BE2C (cell line): ENCODE measurements at regions not wholly inside any gene's neighbourhood (a gene's known extent, or its start where the extent isn't known, plus 50 kb on each side); places are given as distances from the start of the nearest gene placed in this dataset.
"Not testable (repeated sequence)": the region's sequence is repeated elsewhere in the genome, so short reads cannot be mapped to it uniquely, and the experiment has no call there.

Source experiments
- DNase-seq: peaks from one replicate; pipeline ENCODE4 v3.0.0-alpha.2; 2020
- H3K27me3 ChIP-seq: fragments of 250-450 bp; sonication (Bioruptor Pico); 2 replicates; pipeline ENCODE4 v1.5.1; 2020; ENCODE audit warnings: mild to moderate bottlenecking
- H3K36me3 ChIP-seq: fragments of 250-450 bp; sonication (Bioruptor Pico); 2 replicates; pipeline ENCODE4 v1.5.1; 2020; ENCODE audit warnings: mild to moderate bottlenecking
- H3K4me1 ChIP-seq: fragments of 250-450 bp; sonication (Bioruptor Pico); 2 replicates; pipeline ENCODE4 v1.5.1; 2020
- H3K4me3 ChIP-seq: 2 replicates; pipeline ENCODE4 v1.5.1; 2011; ENCODE audit warnings: low read depth, low read length
- H3K9me3 ChIP-seq: fragments of 250-450 bp; sonication (Bioruptor Pico); 2 replicates; pipeline ENCODE4 v1.5.1; 2020
- CTCF ChIP-seq: IDR thresholded peaks from 2 replicates; pipeline ENCODE4 v1.5.1; 2012; ENCODE audit warnings: mild to moderate bottlenecking, low read depth, low read length

GRCh38 chr16:33009468-33009867 lies 184.6 kb upstream of the TP53TG3C start:
- not testable (repeated sequence) for H3K4me1 ChIP-seq, H3K36me3 ChIP-seq, H3K4me3 ChIP-seq, H3K27me3 ChIP-seq, H3K9me3 ChIP-seq
- peak; percentile 62 for DNase-seq
- TF ChIP-seq CTCF: 0 out of 2 replicates have a peak, but pooled peaks have one; percentile 17

- not testable (repeated sequence) for DNase-seq, H3K27me3 ChIP-seq, H3K4me1 ChIP-seq, H3K4me3 ChIP-seq, H3K9me3 ChIP-seq, H3K36me3 ChIP-seq
Measured at GRCh38 chr16:33027121-33027520, 166.9 kb upstream of the TP53TG3C start.

- not testable (repeated sequence) for H3K4me1 ChIP-seq, H3K27me3 ChIP-seq, H3K4me3 ChIP-seq, DNase-seq, H3K36me3 ChIP-seq, H3K9me3 ChIP-seq
Measured at GRCh38 chr16:33027941-33028340, 166.1 kb upstream of the TP53TG3C start.

GRCh38 chr16:33028707-33029390 lies 165.2 kb upstream of the TP53TG3C start:
- not testable (repeated sequence) for H3K36me3 ChIP-seq, H3K27me3 ChIP-seq, H3K9me3 ChIP-seq, DNase-seq, H3K4me3 ChIP-seq, H3K4me1 ChIP-seq

- DNase-seq, H3K27me3 ChIP-seq: not testable (repeated sequence)
Measured at GRCh38 chr16:33048849-33049248, 145.2 kb upstream of the TP53TG3C start.

GRCh38 chr16:33059206-33059605 lies 134.8 kb upstream of the TP53TG3C start:
- Histone ChIP-seq H3K4me1 (no peaks in the 10 kb centered on the region), H3K27me3 (no peaks in the 10 kb centered on the region), H3K4me3 (no peak overlapping the region), H3K36me3 (no peaks in the 10 kb centered on the region), H3K9me3 (no peaks in the 10 kb centered on the region)
- TF ChIP-seq CTCF: no peak
- DNase-seq: no peak

More at GRCh38 chr16:33048849-33049248, 145.2 kb upstream of the TP53TG3C start:
- H3K9me3 ChIP-seq, H3K36me3 ChIP-seq, H3K4me1 ChIP-seq, H3K4me3 ChIP-seq: not testable (repeated sequence)

GRCh38 chr16:33059654-33060421 lies 134.2 kb upstream of the TP53TG3C start:
- not testable (repeated sequence) for H3K27me3 ChIP-seq, H3K4me3 ChIP-seq, H3K36me3 ChIP-seq, H3K9me3 ChIP-seq, H3K4me1 ChIP-seq, DNase-seq

GRCh38 chr16:33062763-33063162 lies 131.3 kb upstream of the TP53TG3C start:
- not testable (repeated sequence) for H3K36me3 ChIP-seq, H3K4me3 ChIP-seq, DNase-seq, H3K4me1 ChIP-seq, H3K27me3 ChIP-seq, H3K9me3 ChIP-seq

GRCh38 chr16:33063365-33064170 lies 130.5 kb upstream of the TP53TG3C start:
- not testable (repeated sequence) for H3K36me3 ChIP-seq, H3K4me3 ChIP-seq, DNase-seq, H3K4me1 ChIP-seq, H3K27me3 ChIP-seq, H3K9me3 ChIP-seq

GRCh38 chr16:33064454-33065073 lies 129.5 kb upstream of the TP53TG3C start:
- not testable (repeated sequence) for H3K9me3 ChIP-seq, H3K4me1 ChIP-seq, H3K4me3 ChIP-seq, DNase-seq, H3K27me3 ChIP-seq, H3K36me3 ChIP-seq
